HG03196 (cell line): ENCODE measurements at regions not wholly inside any gene's neighbourhood (a gene's known extent, or its start where the extent isn't known, plus 50 kb on each side); places are given as distances from the start of the nearest gene placed in this dataset.
"Not testable (repeated sequence)": the region's sequence is repeated elsewhere in the genome, so short reads cannot be mapped to it uniquely, and the experiment has no call there.

Experiments used
- ATAC-seq: cut with Tn5 transposase; IDR thresholded peaks from one replicate; pipeline ENCODE4 v1.9.1; 2021; ENCODE audit not compliant: unreplicated experiment

DNA sequence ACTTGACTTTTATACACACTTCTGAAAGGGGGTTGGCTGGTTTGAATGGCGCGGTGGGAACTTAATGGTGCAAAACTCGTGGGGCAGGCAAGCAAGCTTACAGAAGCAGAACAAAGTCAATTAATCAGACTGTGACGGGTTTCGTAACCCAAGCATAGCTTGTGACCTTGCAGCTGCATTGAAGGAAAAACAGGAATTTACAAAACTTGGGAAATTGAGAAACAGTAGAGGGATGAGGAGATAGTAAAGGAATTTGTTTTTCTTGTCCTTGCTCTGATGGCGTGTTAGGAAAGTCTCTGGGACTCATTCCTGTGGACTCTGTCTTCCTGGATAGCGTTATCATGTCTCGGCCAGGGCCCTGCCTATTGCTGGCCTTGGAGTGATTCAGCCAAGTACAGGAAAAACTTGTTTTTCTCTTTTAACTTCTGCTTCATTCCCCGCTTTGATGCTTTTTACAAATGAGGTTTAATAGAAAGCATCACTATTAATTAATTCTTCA is 220.0 kb upstream of the KCND2 start:
- ATAC-seq, result no peak

- ATAC-seq, result no peak
These were observed 219.5 kb upstream of the KCND2 start for GRCh38 chr7:120053390-120053961.

DNA sequence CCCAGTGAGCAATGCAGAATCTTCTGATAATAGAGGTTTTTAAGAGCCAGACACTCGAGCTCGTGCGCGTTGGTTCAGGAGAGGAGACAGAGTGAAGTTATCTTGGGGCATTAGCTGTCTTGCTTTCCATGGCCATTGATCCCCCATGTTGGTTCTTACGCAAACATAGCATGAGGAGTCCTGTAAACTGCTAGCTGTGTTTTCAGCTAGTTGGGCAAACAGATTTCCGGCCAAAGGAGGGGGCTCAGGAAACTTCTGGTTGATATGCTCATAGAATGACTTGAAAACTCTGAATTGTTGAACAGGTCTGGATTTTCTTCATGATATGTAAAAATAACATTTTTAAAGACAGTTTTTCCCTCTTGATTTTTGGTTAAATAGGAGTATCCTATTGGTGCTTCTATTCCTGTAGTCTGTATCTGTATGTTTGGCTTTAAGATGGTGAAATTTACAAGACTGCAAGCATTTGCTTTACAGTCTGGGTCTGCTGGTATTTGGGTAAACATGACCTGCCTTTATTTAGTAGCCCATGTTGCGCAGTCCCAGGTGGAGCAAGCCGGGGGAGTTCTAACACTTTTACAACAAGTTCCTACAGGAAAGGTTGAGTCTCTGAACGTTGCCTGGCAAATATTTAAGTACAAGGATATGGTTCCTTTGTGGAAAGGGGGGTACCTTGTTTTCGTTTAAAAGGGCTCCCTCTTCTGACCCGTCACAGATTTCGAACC is 218.4 kb upstream of the KCND2 start:
- no peak for ATAC-seq

GRCh38 chr7:120055300-120055699 is 217.7 kb upstream of the KCND2 start:
- no peak for ATAC-seq

DNA sequence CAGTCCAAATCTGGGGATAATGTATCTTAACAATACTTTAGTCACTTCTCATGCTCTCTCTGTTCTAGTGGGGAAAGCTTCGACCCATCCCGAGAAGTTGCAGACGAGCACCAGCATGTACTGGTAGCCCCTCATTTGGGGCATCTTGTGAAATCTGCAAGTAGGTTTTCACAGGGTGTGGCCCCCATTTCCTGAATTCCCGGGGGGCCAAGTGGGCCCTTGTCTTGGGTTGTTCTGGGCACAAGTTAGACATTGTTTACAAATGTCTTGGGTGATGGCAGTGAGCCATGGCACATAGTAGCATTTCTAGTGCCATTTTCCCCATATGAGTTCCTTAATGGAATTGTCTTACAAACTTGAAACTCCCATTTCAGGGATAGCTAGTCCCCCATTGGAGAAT is 216.7 kb upstream of the KCND2 start:
- no peak for ATAC-seq

DNA sequence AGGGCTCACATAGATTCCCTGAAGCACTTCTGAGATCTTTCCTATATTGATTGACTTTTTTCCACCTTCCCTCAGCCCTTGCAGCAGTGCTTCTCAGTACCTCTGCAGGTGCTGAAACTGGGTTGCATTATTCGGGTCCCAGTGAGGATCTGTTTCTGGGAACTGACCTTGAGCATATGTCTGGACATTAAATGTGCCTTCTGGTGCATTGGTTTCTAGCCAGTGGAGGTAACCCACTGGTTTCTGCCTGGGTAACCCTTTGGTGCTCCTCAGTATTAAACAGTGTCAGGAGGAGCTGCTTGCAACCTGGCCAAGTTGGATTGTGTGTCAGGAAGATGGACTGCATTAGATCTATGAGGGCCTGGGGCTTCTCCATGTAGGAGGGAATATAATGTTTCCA is 213.3 kb upstream of the KCND2 start:
- ATAC-seq, result no peak

DNA sequence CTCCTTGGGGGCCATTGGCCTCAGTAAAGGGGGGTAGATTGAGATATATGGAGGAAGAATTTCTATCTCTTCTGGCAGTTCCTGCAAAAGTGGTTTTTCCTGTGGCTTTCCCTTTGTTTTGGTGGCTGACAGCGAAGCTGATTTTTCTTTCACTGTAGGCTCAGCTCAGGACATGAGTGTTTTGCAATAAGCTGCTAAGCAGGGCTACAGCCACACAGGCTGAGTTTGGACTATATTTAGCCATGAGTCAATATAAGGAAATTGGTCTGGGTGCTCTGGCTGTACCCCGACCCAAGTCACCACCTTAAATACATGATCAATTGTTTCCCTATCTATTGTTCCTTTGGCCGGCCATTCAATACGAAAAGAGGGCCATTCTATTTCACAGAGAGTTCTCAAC is 212.7 kb upstream of the KCND2 start:
- ATAC-seq, result no peak

DNA sequence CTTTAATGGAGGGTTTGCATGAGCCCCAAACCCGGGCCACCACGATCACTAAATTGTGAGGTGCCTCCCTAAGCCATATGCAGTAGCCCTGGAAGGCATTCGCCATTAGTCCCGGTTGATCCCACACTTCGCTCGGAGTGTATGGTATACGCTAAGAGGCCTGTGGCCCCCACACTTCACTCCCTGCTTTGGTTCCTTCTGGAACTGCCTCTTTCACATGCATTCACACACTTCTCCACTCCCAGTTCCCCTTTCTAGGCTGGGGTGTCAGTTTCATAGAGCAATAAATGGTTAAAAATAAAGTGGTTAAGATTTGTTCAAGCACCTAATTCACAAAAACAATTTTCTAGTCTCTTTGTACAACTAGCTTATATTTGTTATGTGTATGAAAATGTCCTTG is 212.1 kb upstream of the KCND2 start:
- no peak for ATAC-seq

- ATAC-seq, result peak; percentile 78
These were observed 208.4 kb upstream of the KCND2 start for GRCh38 chr7:120064565-120064964.

DNA sequence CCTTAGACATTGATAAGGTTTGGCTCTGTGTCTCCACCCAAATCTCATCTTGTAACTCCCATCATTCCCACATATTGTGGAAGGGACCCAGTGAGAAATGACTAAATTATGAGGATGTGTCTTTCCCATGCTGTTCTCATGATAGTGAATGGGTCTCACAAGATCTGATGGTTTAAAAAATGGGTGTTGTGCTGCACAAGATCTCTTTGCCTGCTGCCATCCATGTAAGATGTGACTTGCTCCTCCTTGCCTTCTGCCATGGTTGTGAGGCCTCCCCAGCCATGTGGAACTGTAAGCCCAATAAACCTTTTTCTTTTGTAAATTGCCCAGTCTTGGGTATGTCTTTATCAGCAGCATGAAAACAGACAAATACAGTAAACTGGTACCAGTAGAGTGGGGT is 206.1 kb upstream of the KCND2 start:
- not testable (repeated sequence) for ATAC-seq

DNA sequence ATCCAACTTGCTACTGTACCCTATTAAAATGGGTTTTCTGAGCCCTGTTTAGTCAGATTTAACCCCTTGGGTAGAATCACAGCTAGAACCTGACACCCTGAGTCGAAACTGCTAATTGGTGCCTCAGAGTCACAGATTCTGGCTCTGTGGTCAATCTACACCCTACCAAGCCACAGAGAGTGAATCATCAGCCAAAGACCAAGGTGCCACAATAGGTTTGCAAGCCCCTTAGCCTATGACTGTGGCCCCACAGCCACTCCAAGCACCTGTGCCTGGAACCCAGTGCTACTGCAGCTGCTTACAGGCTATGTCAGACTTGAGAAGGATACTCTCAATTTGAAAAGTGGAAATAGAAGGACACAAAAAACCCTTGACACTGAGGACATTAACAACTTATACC is 202.8 kb upstream of the KCND2 start:
- ATAC-seq, result no peak

- ATAC-seq, result no peak
These were observed 195.2 kb upstream of the KCND2 start for GRCh38 chr7:120077777-120078176.

- ATAC-seq, result no peak
These were observed 194.0 kb upstream of the KCND2 start for GRCh38 chr7:120079022-120079421.

DNA sequence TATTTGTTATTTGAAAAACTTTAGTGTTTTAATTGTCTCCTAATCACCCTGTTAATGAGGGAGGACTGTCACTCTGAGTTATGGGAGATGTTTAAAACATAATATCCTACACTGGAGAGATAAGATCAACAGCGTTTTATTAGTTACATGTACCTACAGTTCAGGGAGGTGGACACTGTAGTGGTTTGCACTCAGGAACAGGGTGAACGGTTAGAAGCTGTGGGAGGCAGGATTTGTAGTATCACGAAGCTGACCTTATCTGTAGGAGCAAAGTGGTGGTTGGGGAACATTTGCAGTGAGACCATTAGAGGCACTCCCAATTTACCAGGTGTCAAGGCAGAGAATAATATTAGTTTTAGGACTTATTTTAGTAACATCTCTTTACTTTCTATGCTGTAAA is 193.3 kb upstream of the KCND2 start:
- no peak for ATAC-seq

GRCh38 chr7:120086468-120086867 is 186.5 kb upstream of the KCND2 start:
- not testable (repeated sequence) for ATAC-seq

- ATAC-seq, result no peak
These were observed 183.0 kb upstream of the KCND2 start for GRCh38 chr7:120089968-120090367.

DNA sequence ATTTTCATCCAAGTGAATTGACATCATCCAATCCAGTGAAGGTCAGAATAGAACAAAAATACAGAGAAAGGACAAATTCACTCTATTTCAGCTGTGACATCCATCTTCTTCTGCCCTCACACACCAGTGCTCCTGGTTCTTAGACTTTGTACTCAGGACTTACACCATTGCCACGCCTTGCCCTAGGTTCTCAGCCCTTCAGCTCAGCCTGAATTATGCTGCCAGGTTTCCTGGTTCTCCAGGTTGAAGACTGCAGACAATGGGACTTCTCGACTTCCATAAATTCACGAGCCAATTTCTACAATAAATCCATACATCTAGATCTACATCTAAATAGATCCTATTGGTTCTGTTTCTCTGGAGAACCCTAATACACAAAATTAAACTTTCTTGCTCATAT is 181.2 kb upstream of the KCND2 start:
- no peak for ATAC-seq

GRCh38 chr7:120097020-120097419 is 176.0 kb upstream of the KCND2 start:
- ATAC-seq, result no peak

DNA sequence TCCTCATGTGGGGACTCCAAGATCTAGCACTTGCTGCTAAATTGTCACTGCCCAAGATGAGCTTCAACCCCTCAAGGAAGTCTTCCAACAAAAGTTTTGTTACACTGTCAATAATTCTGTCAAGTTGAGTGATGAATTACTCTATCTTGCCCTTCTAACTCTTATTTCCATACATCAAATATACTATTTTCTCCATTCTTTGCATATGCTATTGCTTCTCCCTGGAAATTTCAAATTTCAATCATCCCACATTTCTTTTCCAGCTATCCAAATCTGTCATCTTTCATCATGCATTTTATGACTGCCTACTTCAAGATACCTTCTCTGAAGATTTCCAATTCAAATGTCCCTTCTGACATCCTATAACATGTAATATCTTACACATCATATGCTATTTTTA is 175.2 kb upstream of the KCND2 start:
- no peak for ATAC-seq

GRCh38 chr7:120108376-120108775 is 164.6 kb upstream of the KCND2 start:
- no peak for ATAC-seq

- ATAC-seq, result no peak
These were observed 162.8 kb upstream of the KCND2 start for GRCh38 chr7:120110169-120110568.

- no peak for ATAC-seq
These were observed 158.3 kb upstream of the KCND2 start for GRCh38 chr7:120114626-120115025.

GRCh38 chr7:120123528-120123927 is 149.4 kb upstream of the KCND2 start:
- ATAC-seq, result no peak
